ENCODE measurements at regions not wholly inside any gene's neighbourhood (a gene's known extent, or its start where the extent isn't known, plus 50 kb on each side); places are given as distances from the start of the nearest gene placed in this dataset.

- H3K9me3 Mint-ChIP-seq (ENCODE audit: low read depth, unreplicated experiment), result peaks cover 2% of the 10 kb centered on the region
- H3K4me3 Mint-ChIP-seq (ENCODE audit: low read depth, unreplicated experiment), result no peak overlapping the region
- H3K36me3 Mint-ChIP-seq (ENCODE audit: insufficient read depth, unreplicated experiment), result no peaks in the 10 kb centered on the region
- H3K27me3 Mint-ChIP-seq (ENCODE audit: unreplicated experiment), result peaks cover 52% of the 10 kb centered on the region
- DNase-seq, result no peak
- no peak for TF ChIP-seq CTCF (IDR thresholded peaks at IDR 0.05; ENCODE audit: unreplicated experiment)
- H3K27ac Mint-ChIP-seq (ENCODE audit: unreplicated experiment), result no peak overlapping the region
- H3K4me1 Mint-ChIP-seq (ENCODE audit: low read depth, unreplicated experiment), result no peaks in the 10 kb centered on the region
- CTCF ChIA-PET, result no interaction called here
- BruUV-seq (replicated peaks), result no TSS peak
- intact Hi-C loops (cut with micrococcal nuclease; ENCODE audit: unreplicated experiment), result no loop called here
These were observed 84.1 kb upstream of the PRR23E start for GRCh38 chr3:127108796-127109195.

GRCh38 chr3:127110982-127111693, 81.8 kb upstream of the PRR23E start:
- Mint-ChIP-seq H3K27me3 (ENCODE audit: unreplicated experiment) (peaks cover 52% of the 10 kb centered on the region), H3K4me3 (ENCODE audit: low read depth, unreplicated experiment) (no peak overlapping the region), H3K27ac (ENCODE audit: unreplicated experiment) (no peak overlapping the region), H3K9me3 (ENCODE audit: low read depth, unreplicated experiment) (peaks cover 2% of the 10 kb centered on the region), H3K36me3 (ENCODE audit: insufficient read depth, unreplicated experiment) (no peaks in the 10 kb centered on the region), H3K4me1 (ENCODE audit: low read depth, unreplicated experiment) (no peaks in the 10 kb centered on the region)
- CTCF ChIA-PET, result interaction anchor here (1.2 kb wide), 1 partner anchor 193 kb away, joined by 4 read pairs; no protein-coding TSS in a partner anchor
- intact Hi-C loops (cut with micrococcal nuclease; ENCODE audit: unreplicated experiment), result no loop called here
- no peak for TF ChIP-seq CTCF (IDR thresholded peaks at IDR 0.05; ENCODE audit: unreplicated experiment)
- BruUV-seq (replicated peaks), result no TSS peak
- no peak for DNase-seq

GRCh38 chr3:127112796-127113570, 79.9 kb upstream of the PRR23E start:
- peaks cover 67% of the 10 kb centered on the region for H3K27me3 Mint-ChIP-seq (ENCODE audit: unreplicated experiment)
- no TSS peak for BruUV-seq (replicated peaks)
- no peak overlapping the region for H3K27ac Mint-ChIP-seq (ENCODE audit: unreplicated experiment)
- TF ChIP-seq CTCF (IDR thresholded peaks at IDR 0.05; ENCODE audit: unreplicated experiment), result no peak
- no peaks in the 10 kb centered on the region for H3K4me1 Mint-ChIP-seq (ENCODE audit: low read depth, unreplicated experiment)
- DNase-seq, result no peak
- H3K9me3 Mint-ChIP-seq (ENCODE audit: low read depth, unreplicated experiment), result peaks cover 2% of the 10 kb centered on the region
- intact Hi-C loops (cut with micrococcal nuclease; ENCODE audit: unreplicated experiment), result no loop called here
- no peak overlapping the region for H3K4me3 Mint-ChIP-seq (ENCODE audit: low read depth, unreplicated experiment)
- CTCF ChIA-PET, result interaction anchor here (0.9 to 1.0 kb wide), 2 partner anchors 9 to 39 kb away, joined by 3 read pairs; no protein-coding TSS in a partner anchor
- no peaks in the 10 kb centered on the region for H3K36me3 Mint-ChIP-seq (ENCODE audit: insufficient read depth, unreplicated experiment)

GRCh38 chr3:127113571-127113891, 79.4 kb upstream of the PRR23E start:
- Mint-ChIP-seq H3K36me3 (ENCODE audit: insufficient read depth, unreplicated experiment) (no peaks in the 10 kb centered on the region), H3K4me3 (ENCODE audit: low read depth, unreplicated experiment) (no peak overlapping the region), H3K4me1 (ENCODE audit: low read depth, unreplicated experiment) (no peaks in the 10 kb centered on the region), H3K9me3 (ENCODE audit: low read depth, unreplicated experiment) (peaks cover 2% of the 10 kb centered on the region), H3K27ac (ENCODE audit: unreplicated experiment) (no peak overlapping the region), H3K27me3 (ENCODE audit: unreplicated experiment) (peaks cover 70% of the 10 kb centered on the region)
- no TSS peak for BruUV-seq (replicated peaks)
- DNase-seq, result no peak
- CTCF ChIA-PET, result interaction anchor here (0.9 to 1.0 kb wide), 2 partner anchors 8 to 38 kb away, joined by 3 read pairs; no protein-coding TSS in a partner anchor
- TF ChIP-seq CTCF (IDR thresholded peaks at IDR 0.05; ENCODE audit: unreplicated experiment), result no peak
- intact Hi-C loops (cut with micrococcal nuclease; ENCODE audit: unreplicated experiment), result no loop called here
